ENCODE measurements at regions not wholly inside any gene's neighbourhood (a gene's known extent, or its start where the extent isn't known, plus 50 kb on each side); places are given as distances from the start of the nearest gene placed in this dataset.

- TF ChIP-seq POLR2A (IDR thresholded peaks at IDR 0.05; ENCODE audit: control extremely low read depth in 1 of 2, low read depth in 2 of 2, low read length in 2 of 2) (no peak), RAD21 (IDR thresholded peaks at IDR 0.05 in 1 of 2, conservative IDR thresholded peaks at IDR 0.05 in 1 of 2; ENCODE audit: low read depth in 2 of 2, low read length in 2 of 2) (no peak)
Observed at GRCh38 chr2:172329416-172329773, 98.0 kb upstream of the ITGA6 start.
